KOPT-K1 (cell line): ENCODE measurements at regions not wholly inside any gene's neighbourhood (a gene's known extent, or its start where the extent isn't known, plus 50 kb on each side); places are given as distances from the start of the nearest gene placed in this dataset.
"Not testable (repeated sequence)": the region's sequence is repeated elsewhere in the genome, so short reads cannot be mapped to it uniquely, and the experiment has no call there.

Experiments
- H3K27ac ChIP-seq: fragments of 200-600 bp; sonication (generic); 2 replicates; pipeline ENCODE4 v1.5.1; 2016; ENCODE audit warnings: antibody characterized with exemption, mild to moderate bottlenecking, low read depth, low read length; ENCODE audit not compliant: poor library complexity, severe bottlenecking
- H3K36me3 ChIP-seq: fragments of 200-600 bp; sonication (generic); 2 replicates; pipeline ENCODE4 v1.5.1; 2017; ENCODE audit warnings: antibody characterized with exemption, mild to moderate bottlenecking, low read length, moderate library complexity; ENCODE audit not compliant: insufficient read depth
- H3K9me3 ChIP-seq: fragments of 200-600 bp; sonication (generic); 2 replicates; pipeline ENCODE4 v1.5.1; 2017; ENCODE audit warnings: antibody characterized with exemption, low read length, mild to moderate bottlenecking; ENCODE audit not compliant: insufficient read depth, poor library complexity, severe bottlenecking

GRCh38 chr2:35714883-35715282, 640.7 kb upstream of the CRIM1 start:
- no peak overlapping the region for H3K27ac ChIP-seq
- H3K36me3 ChIP-seq: no peaks in the 10 kb centered on the region
- H3K9me3 ChIP-seq: no peaks in the 10 kb centered on the region

DNA sequence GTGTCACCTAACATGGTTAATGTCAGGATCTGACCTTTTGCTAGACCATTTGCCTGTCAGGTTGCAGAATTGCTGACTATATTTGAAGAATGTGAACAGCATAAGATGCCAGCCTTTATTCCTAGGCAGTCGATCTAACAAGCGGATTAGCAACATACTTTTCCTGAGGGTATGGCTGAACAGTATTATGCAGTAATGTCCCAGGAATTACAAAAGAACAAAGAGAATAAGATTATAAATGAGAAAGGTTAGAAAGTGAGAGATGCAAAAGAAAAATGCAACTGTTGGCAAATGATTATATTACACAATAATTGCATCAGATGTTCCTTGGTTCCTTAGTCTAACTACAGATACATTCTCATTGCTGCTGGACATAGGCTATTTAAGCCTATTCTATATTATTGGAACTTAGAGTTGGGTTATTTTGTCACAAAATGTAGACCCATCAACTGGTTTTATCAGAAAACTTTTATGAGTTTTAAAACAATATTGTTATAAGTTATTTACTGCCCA, 647.1 kb upstream of the CRIM1 start:
- H3K9me3 ChIP-seq: no peaks in the 10 kb centered on the region
- no peak overlapping the region for H3K27ac ChIP-seq
- H3K36me3 ChIP-seq: no peaks in the 10 kb centered on the region

- Histone ChIP-seq H3K27ac (no peak overlapping the region), H3K36me3 (no peaks in the 10 kb centered on the region), H3K9me3 (no peaks in the 10 kb centered on the region)
These were observed 667.3 kb upstream of the CRIM1 start for GRCh38 chr2:35688309-35688708.

DNA sequence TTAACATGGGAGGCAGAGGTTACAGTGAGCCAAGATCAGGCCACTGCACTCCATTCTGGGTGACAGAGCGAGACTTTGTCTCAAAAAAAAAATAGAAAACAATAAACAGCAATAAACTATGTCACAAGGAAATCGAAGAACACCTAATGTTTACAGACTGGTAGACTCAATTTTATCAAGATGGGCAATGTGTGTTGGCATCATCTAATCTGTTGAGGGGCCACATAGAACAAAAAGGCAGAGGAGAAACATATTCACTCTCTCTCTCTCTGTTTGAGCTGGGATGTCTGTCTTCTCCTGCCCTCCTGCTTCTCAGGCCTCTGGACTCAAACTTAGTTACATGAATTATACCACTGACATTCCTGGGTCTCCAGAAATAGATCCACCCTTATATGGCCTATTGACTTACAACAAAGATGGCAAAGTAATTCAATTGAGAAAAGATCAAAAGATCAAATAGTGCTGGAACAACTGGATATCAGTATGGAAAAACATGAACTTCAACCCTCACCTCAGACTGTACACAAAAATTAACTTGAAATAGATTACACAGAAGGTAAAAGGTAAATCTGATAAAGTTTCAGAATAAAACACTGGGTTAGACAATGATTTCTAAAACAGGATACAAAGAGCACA, 703.8 kb upstream of the CRIM1 start:
- Histone ChIP-seq H3K9me3 (no peaks in the 10 kb centered on the region), H3K36me3 (no peaks in the 10 kb centered on the region), H3K27ac (no peak overlapping the region)

DNA sequence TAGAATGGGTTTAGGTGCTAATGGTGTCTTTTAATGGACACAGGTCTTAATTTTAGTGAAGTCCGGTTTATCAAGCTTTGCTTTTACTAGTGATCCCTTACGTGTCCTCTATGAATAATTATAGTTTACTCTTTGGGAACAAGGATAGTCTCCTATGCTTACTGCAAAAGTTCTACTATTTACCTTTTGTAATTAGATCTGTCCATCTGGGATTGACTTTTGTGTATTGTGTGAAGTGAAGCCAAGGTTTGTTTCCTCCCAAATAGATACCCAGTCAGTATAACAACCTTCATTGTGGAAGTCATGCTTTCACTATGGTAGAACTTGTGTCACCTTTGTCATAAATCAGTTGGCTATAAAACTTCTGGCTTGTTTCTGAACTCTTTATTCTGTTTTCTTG, 740.9 kb upstream of the CRIM1 start:
- Histone ChIP-seq H3K27ac (no peak overlapping the region), H3K36me3 (no peaks in the 10 kb centered on the region), H3K9me3 (no peaks in the 10 kb centered on the region)

DNA sequence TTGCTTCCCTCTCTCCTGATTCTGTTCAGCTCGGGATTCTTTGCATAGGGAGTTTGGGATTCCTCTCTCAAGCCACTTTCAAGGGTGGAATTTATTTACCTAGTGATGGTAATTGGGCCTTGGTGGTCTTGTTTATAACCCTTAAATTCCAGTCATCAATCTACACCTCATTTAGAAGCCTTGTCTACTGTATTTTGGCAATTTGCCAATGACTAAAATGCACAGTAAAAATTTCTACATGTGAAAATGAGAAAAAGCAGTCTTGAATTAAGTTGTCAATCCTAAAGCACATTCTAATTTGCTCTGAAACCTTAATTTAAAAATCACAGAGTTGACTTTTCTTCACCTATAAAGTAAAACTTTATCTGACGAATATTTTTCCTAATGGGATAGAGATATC, 749.2 kb upstream of the CRIM1 start:
- H3K27ac ChIP-seq: no peak overlapping the region
- no peaks in the 10 kb centered on the region for H3K9me3 ChIP-seq
- no peaks in the 10 kb centered on the region for H3K36me3 ChIP-seq

GRCh38 chr2:35598310-35598709, 757.3 kb upstream of the CRIM1 start:
- no peaks in the 10 kb centered on the region for H3K36me3 ChIP-seq
- peaks cover 15% of the 10 kb centered on the region for H3K9me3 ChIP-seq
- H3K27ac ChIP-seq: no peak overlapping the region

- no peak overlapping the region for H3K27ac ChIP-seq
These were observed 763.7 kb upstream of the CRIM1 start for GRCh38 chr2:35591886-35592285.

DNA sequence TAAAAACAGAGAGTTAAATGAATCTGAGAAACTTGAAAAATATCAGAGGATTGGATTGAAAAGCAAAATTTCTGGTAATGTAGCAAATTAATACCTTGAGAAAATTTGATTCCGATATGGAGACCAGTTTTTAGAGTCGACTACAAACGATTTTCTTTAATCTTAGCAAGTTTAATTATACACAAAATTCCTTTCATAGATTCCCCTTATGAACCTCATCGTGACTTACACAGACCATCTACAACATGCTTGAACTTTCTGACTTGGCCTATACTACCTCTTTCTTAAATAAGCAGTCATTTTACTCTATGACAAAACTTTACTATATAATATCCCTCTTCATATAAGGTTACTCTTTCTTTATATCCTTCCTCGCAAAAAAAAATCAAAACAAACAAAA, 769.6 kb upstream of the CRIM1 start:
- H3K27ac ChIP-seq: no peak overlapping the region
- H3K9me3 ChIP-seq: peaks cover 11% of the 10 kb centered on the region
- H3K36me3 ChIP-seq: no peaks in the 10 kb centered on the region

More at GRCh38 chr2:35591886-35592285, 763.7 kb upstream of the CRIM1 start:
- Histone ChIP-seq H3K36me3 (no peaks in the 10 kb centered on the region), H3K9me3 (no peaks in the 10 kb centered on the region)

GRCh38 chr2:35582637-35583036, 772.9 kb upstream of the CRIM1 start:
- Histone ChIP-seq H3K9me3 (peaks cover 11% of the 10 kb centered on the region), H3K27ac (no peak overlapping the region), H3K36me3 (no peaks in the 10 kb centered on the region)

- Histone ChIP-seq H3K27ac (no peak overlapping the region), H3K9me3 (peaks cover 7% of the 10 kb centered on the region), H3K36me3 (no peaks in the 10 kb centered on the region)
These were observed 774.6 kb upstream of the CRIM1 start for GRCh38 chr2:35580956-35581355.

- not testable (repeated sequence) for H3K36me3 ChIP-seq, H3K9me3 ChIP-seq, H3K27ac ChIP-seq
These were observed 787.0 kb upstream of the CRIM1 start for GRCh38 chr2:35568574-35568973.

- H3K36me3 ChIP-seq: no peaks in the 10 kb centered on the region
- H3K9me3 ChIP-seq: no peaks in the 10 kb centered on the region
- H3K27ac ChIP-seq: no peak overlapping the region
These were observed 793.1 kb upstream of the CRIM1 start for GRCh38 chr2:35562488-35562887.

DNA sequence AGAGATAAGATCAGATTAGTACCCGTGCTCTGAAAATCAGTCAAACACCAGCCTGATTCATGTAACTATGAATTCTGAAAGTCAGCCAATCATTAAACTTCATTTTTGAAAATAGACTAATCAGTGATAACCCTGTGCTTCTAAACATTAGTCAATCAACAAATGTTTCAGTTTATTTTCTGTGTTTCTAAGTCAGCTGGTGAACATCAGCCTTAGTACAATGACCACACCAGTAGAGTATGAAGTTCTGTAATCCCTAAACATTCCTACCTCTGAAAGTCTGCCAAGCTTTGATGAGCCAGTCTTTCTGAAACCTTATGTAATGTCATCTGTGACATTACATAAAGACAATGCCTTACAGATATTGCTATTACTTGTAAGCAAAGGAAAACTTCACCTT, 807.4 kb upstream of the CRIM1 start:
- H3K36me3 ChIP-seq: no peaks in the 10 kb centered on the region
- no peak overlapping the region for H3K27ac ChIP-seq
- no peaks in the 10 kb centered on the region for H3K9me3 ChIP-seq

DNA sequence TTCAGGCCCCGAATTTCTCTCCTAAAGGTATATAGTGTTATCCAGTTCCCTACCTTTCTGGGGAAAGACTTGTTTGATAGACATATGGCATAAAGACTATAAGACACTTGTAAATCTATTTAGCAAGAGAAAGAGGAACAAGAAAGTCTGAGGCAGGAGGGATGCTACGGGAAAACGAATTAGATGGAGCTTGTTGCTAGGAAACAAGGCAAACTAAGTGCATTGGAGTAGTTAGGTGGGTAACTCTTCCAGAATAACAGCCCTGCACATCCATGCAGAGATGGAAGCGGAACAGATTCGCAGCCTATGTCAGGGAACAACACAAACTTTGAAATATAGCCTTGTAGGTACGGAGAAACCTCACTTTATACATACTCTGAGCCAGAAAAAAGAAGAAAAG, 810.3 kb upstream of the CRIM1 start:
- Histone ChIP-seq H3K36me3 (no peaks in the 10 kb centered on the region), H3K27ac (no peak overlapping the region), H3K9me3 (no peaks in the 10 kb centered on the region)

DNA sequence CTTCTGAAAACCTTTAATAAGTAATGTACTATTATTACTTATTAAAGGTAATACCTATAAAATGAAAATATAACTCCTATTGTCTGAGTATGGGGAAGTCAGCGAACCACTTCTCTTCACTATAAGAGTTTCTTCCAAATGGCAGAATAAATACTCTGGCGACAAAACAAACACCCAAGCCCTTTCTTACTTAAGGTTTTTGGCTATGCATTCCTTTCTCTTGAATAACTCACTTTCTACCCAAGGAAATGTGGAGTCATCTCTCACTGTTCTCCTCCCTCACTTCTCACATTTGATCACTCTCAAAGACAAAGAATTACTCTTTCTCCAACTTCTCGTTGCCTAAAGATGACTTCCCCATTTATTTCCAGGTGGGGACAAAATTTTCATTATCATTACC, 816.8 kb upstream of the CRIM1 start:
- Histone ChIP-seq H3K36me3 (no peaks in the 10 kb centered on the region), H3K27ac (no peak overlapping the region), H3K9me3 (no peaks in the 10 kb centered on the region)
